ENCODE measurements at regions not wholly inside any gene's neighbourhood (a gene's known extent, or its start where the extent isn't known, plus 50 kb on each side); places are given as distances from the start of the nearest gene placed in this dataset.

DNA sequence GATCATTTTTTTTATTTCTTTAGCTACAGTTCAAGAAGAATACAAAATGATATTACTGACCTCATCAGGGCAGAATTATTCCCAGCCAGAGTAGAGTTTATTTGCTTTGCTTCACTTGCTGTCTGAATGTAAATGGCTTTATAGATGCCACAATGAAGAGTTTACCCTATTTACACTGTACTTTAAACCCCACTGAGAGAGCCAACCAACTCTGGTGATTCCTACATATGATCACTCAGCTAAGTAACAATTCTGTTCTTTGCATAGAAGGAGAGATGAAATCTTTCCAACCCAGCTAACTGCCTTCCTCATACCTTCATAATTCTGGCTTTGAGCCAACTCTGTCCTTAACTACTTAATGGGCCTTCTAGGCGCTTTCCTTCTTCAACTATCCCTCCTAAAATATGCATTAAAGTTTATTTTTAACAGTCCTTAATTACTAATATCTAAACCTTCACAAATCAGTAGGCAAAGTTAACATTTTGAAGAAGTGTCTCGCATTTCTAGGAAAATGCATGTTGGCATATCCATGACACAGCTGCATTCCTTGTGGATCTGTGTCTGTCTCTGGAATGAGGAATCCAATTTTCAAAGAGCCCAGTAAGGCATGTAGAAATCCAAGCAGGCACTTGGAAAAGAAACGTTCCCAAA, 284.8 kb upstream of the GRAMD2B start:
- no peak overlapping the region for H3K9ac ChIP-seq (ENCODE audit: low read depth in 1 of 2, low read length in 2 of 2)
- TF ChIP-seq RXRA (IDR thresholded peaks at IDR 0.05) (no peak), GABPA (IDR thresholded peaks at IDR 0.05 in 1 of 2, conservative IDR thresholded peaks at IDR 0.05 in 1 of 2) (no peak), FOXA2 (IDR thresholded peaks at IDR 0.05) (no peak), SP1 (IDR thresholded peaks at IDR 0.05) (no peak), FOXA1 (IDR thresholded peaks at IDR 0.05) (no peak), YY1 (IDR thresholded peaks at IDR 0.05) (no peak), HNF4G (IDR thresholded peaks at IDR 0.05) (no peak), JUND (IDR thresholded peaks at IDR 0.05) (no peak)
- TF ChIP-seq, protein P1, sequence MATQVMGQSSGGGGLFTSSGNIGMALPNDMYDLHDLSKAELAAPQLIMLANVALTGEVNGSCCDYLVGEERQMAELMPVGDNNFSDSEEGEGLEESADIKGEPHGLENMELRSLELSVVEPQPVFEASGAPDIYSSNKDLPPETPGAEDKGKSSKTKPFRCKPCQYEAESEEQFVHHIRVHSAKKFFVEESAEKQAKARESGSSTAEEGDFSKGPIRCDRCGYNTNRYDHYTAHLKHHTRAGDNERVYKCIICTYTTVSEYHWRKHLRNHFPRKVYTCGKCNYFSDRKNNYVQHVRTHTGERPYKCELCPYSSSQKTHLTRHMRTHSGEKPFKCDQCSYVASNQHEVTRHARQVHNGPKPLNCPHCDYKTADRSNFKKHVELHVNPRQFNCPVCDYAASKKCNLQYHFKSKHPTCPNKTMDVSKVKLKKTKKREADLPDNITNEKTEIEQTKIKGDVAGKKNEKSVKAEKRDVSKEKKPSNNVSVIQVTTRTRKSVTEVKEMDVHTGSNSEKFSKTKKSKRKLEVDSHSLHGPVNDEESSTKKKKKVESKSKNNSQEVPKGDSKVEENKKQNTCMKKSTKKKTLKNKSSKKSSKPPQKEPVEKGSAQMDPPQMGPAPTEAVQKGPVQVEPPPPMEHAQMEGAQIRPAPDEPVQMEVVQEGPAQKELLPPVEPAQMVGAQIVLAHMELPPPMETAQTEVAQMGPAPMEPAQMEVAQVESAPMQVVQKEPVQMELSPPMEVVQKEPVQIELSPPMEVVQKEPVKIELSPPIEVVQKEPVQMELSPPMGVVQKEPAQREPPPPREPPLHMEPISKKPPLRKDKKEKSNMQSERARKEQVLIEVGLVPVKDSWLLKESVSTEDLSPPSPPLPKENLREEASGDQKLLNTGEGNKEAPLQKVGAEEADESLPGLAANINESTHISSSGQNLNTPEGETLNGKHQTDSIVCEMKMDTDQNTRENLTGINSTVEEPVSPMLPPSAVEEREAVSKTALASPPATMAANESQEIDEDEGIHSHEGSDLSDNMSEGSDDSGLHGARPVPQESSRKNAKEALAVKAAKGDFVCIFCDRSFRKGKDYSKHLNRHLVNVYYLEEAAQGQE (IDR thresholded peaks at IDR 0.05) = no peak
- TF ChIP-seq, protein P2, sequence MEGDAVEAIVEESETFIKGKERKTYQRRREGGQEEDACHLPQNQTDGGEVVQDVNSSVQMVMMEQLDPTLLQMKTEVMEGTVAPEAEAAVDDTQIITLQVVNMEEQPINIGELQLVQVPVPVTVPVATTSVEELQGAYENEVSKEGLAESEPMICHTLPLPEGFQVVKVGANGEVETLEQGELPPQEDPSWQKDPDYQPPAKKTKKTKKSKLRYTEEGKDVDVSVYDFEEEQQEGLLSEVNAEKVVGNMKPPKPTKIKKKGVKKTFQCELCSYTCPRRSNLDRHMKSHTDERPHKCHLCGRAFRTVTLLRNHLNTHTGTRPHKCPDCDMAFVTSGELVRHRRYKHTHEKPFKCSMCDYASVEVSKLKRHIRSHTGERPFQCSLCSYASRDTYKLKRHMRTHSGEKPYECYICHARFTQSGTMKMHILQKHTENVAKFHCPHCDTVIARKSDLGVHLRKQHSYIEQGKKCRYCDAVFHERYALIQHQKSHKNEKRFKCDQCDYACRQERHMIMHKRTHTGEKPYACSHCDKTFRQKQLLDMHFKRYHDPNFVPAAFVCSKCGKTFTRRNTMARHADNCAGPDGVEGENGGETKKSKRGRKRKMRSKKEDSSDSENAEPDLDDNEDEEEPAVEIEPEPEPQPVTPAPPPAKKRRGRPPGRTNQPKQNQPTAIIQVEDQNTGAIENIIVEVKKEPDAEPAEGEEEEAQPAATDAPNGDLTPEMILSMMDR (IDR thresholded peaks at IDR 0.05; ENCODE audit: low read depth, low read length, missing input control) = no peak
- TF ChIP-seq, protein P3, sequence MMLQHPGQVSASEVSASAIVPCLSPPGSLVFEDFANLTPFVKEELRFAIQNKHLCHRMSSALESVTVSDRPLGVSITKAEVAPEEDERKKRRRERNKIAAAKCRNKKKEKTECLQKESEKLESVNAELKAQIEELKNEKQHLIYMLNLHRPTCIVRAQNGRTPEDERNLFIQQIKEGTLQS (IDR thresholded peaks at IDR 0.05) = no peak
- no peak overlapping the region for H3K4me3 ChIP-seq (ENCODE audit: low read depth in 1 of 3, low read length in 3 of 3)
- no peak overlapping the region for H3K27ac ChIP-seq (ENCODE audit: low read depth in 1 of 2, low read length in 2 of 2)
- H3K4me1 ChIP-seq (ENCODE audit: control insufficient read depth in 4 of 4, insufficient read depth in 4 of 4, low read length in 3 of 4) = no peaks in the 10 kb centered on the region
- no peak for DNase-seq (ENCODE audit: low spot score)
- H3K27me3 ChIP-seq (ENCODE audit: control insufficient read depth in 4 of 4, insufficient read depth in 4 of 4, low read length in 3 of 4) = no peaks in the 10 kb centered on the region
- peaks cover 0 to 3% (median 0%) of the 10 kb centered on the region in 4 donors for H3K9me3 ChIP-seq (ENCODE audit: control insufficient read depth in 4 of 4, low read length in 3 of 4)
- no peaks in the 10 kb centered on the region for H3K36me3 ChIP-seq (ENCODE audit: control insufficient read depth in 4 of 4, insufficient read depth in 3 of 4, low read depth in 1 of 4, low read length in 3 of 4)
- WGBS = 74% methylated on average over 3 of the region's 3 CpGs

DNA sequence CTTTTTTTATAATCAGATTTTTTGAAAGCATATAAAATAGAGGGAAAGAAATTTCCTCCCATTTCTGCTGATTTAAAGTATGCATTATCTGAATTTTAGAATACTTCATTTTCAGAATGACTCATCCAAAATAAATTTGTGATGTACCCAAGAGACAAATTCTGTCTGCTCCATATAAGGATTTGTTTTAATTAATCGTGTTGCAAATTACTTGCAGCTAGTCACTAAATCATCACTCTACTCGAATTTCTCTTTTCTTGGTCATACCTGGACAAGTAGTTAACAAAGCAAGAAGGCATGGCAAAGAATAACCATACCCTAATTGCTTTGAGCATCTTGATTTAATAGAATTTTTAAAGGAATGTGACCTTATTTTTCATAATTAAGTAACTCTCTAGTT, 284.1 kb upstream of the GRAMD2B start:
- no peaks in the 10 kb centered on the region for H3K36me3 ChIP-seq (ENCODE audit: control insufficient read depth in 4 of 4, insufficient read depth in 3 of 4, low read depth in 1 of 4, low read length in 3 of 4)
- H3K27ac ChIP-seq (ENCODE audit: low read depth in 1 of 2, low read length in 2 of 2) = no peak overlapping the region
- no peak for DNase-seq (ENCODE audit: low spot score)
- no peaks in the 10 kb centered on the region for H3K4me1 ChIP-seq (ENCODE audit: control insufficient read depth in 4 of 4, insufficient read depth in 4 of 4, low read length in 3 of 4)
- no peak overlapping the region for H3K4me3 ChIP-seq (ENCODE audit: low read depth in 1 of 3, low read length in 3 of 3)
- WGBS = 78% methylated on average over 2 of the region's 2 CpGs
- peaks cover 0 to 3% (median 0%) of the 10 kb centered on the region in 4 donors for H3K9me3 ChIP-seq (ENCODE audit: control insufficient read depth in 4 of 4, low read length in 3 of 4)
- no peak overlapping the region for H3K9ac ChIP-seq (ENCODE audit: low read depth in 1 of 2, low read length in 2 of 2)
- H3K27me3 ChIP-seq (ENCODE audit: control insufficient read depth in 4 of 4, insufficient read depth in 4 of 4, low read length in 3 of 4) = no peaks in the 10 kb centered on the region
- TF ChIP-seq RAD21 (IDR thresholded peaks at IDR 0.05) (no peak), SP1 (IDR thresholded peaks at IDR 0.05) (no peak), FOXA2 (IDR thresholded peaks at IDR 0.05) (no peak), EGR1 (IDR thresholded peaks at IDR 0.05; ENCODE audit: low read depth in 2 of 2) (no peak), RXRA (IDR thresholded peaks at IDR 0.05) (no peak), GABPA (IDR thresholded peaks at IDR 0.05 in 1 of 2, conservative IDR thresholded peaks at IDR 0.05 in 1 of 2) (no peak), YY1 (IDR thresholded peaks at IDR 0.05) (no peak), JUND (IDR thresholded peaks at IDR 0.05) (no peak), NR2F2 (IDR thresholded peaks at IDR 0.05) (no peak), FOXA1 (IDR thresholded peaks at IDR 0.05) (no peak), HNF4G (IDR thresholded peaks at IDR 0.05) (no peak)
- TF ChIP-seq, protein P3 (IDR thresholded peaks at IDR 0.05) = no peak
- TF ChIP-seq, protein P1 (IDR thresholded peaks at IDR 0.05) = no peak
- TF ChIP-seq, protein P2 (IDR thresholded peaks at IDR 0.05; ENCODE audit: low read depth, low read length, missing input control) = no peak
- TF ChIP-seq, protein P4, sequence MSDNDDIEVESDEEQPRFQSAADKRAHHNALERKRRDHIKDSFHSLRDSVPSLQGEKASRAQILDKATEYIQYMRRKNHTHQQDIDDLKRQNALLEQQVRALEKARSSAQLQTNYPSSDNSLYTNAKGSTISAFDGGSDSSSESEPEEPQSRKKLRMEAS (IDR thresholded peaks at IDR 0.05) = no peak
- TF ChIP-seq, protein P5, sequence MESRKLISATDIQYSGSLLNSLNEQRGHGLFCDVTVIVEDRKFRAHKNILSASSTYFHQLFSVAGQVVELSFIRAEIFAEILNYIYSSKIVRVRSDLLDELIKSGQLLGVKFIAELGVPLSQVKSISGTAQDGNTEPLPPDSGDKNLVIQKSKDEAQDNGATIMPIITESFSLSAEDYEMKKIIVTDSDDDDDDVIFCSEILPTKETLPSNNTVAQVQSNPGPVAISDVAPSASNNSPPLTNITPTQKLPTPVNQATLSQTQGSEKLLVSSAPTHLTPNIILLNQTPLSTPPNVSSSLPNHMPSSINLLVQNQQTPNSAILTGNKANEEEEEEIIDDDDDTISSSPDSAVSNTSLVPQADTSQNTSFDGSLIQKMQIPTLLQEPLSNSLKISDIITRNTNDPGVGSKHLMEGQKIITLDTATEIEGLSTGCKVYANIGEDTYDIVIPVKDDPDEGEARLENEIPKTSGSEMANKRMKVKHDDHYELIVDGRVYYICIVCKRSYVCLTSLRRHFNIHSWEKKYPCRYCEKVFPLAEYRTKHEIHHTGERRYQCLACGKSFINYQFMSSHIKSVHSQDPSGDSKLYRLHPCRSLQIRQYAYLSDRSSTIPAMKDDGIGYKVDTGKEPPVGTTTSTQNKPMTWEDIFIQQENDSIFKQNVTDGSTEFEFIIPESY (IDR thresholded peaks at IDR 0.05) = no peak

All from liver (tissue), 8 donors.